Adipose tissue (tissue), 3 donors: ENCODE measurements at regions not wholly inside any gene's neighbourhood (a gene's known extent, or its start where the extent isn't known, plus 50 kb on each side); places are given as distances from the start of the nearest gene placed in this dataset.
"Not testable (repeated sequence)": the region's sequence is repeated elsewhere in the genome, so short reads cannot be mapped to it uniquely, and the experiment has no call there.

Experiments used
- H3K27ac ChIP-seq: one replicate; pipeline ENCODE4 v1.5.1; 2013; ENCODE audit warnings: low read depth, low read length
- WGBS, 3 donors: extraction: QIAGEN DNeasy Blood & Tissue Kit; methylation state at CpG; one replicate each; pipeline ENCODE4 v1.1.7; 2013; 5-methylcytosine and 5-hydroxymethylcytosine counted together
- donor health status: healthy with polysubstance abuse.
- donor health status: Bipolar disorder and iron deficiency.
- donor health status: healthy.

GRCh38 chr1:219345953-219346352 is 172.3 kb downstream of the LYPLAL1 start:
- H3K27ac ChIP-seq, result no peak overlapping the region

- H3K27ac ChIP-seq, result no peak overlapping the region
- 77 to 92% (median 85%) methylated on average over 4 of the region's 4 CpGs for WGBS, 3 donors
These were observed 169.2 kb downstream of the LYPLAL1 start for GRCh38 chr1:219342836-219343235.

- H3K27ac ChIP-seq, result no peak overlapping the region
- WGBS, 3 donors, result 78 to 87% (median 84%) methylated on average over 1 of the region's 1 CpG
These were observed 167.1 kb downstream of the LYPLAL1 start for GRCh38 chr1:219340796-219341195.

- 57 to 70% (median 64%) methylated on average over 1 of the region's 1 CpG for WGBS, 3 donors
- no peak overlapping the region for H3K27ac ChIP-seq
These were observed 165.8 kb downstream of the LYPLAL1 start for GRCh38 chr1:219339466-219339865.

GRCh38 chr1:219337588-219337987 is 163.9 kb downstream of the LYPLAL1 start:
- WGBS, 3 donors, result 95 to 100% (median 98%) methylated on average over 1 of the region's 1 CpG

DNA sequence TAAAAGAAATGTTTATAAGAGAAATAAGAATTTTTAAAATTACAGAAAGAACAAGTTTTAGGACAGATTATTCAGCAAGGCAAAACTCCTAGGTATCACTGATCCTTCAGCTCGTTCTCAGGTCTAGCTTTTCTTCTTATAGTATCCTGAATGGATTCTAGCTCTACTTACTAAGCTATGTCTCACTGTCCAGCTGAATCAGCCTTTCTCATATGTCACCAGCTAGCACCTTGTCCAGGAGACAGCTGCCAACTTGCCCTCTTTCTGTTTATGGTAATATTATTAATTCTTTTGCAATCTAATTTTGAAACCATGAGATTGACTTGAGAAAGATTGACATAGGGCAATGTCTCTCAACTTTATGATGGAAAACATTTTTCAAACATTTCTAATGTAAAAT is 159.9 kb downstream of the LYPLAL1 start:
- WGBS, 3 donors, result 78 to 96% (median 79%) methylated on average over 1 of the region's 1 CpG
- no peak overlapping the region for H3K27ac ChIP-seq

More at GRCh38 chr1:219337588-219337987, 163.9 kb downstream of the LYPLAL1 start:
- H3K27ac ChIP-seq, result no peak overlapping the region

- WGBS, 3 donors, result 49 to 89% (median 88%) methylated on average over 5 of the region's 5 CpGs
- H3K27ac ChIP-seq, result no peak overlapping the region
These were observed 157.7 kb downstream of the LYPLAL1 start for GRCh38 chr1:219331424-219331823.

- 53 to 95% (median 68%) methylated on average over 2 of the region's 2 CpGs for WGBS, 3 donors
- no peak overlapping the region for H3K27ac ChIP-seq
These were observed 157.0 kb downstream of the LYPLAL1 start for GRCh38 chr1:219330669-219331068.

DNA sequence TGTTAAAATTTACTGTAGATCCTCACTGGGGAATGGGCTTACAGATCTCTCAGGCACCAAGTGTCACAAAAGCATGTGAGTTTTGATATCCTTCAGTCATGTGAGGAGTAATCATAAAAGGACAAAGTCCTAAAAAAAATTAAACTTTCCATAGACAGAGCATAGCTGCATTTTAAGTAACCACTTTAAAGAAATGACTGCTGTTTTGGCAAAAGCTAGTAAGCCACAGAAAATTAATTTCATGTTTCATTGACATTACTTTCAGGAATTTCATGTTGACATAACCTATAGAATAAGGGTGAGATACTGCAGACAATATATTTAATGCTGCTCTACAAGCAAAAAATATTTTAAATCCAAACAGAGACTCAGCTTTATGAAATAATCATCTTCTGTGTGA is 156.3 kb downstream of the LYPLAL1 start:
- no peak overlapping the region for H3K27ac ChIP-seq

- H3K27ac ChIP-seq, result no peak overlapping the region
- 61 to 81% (median 62%) methylated on average over 4 of the region's 4 CpGs for WGBS, 3 donors
These were observed 155.9 kb downstream of the LYPLAL1 start for GRCh38 chr1:219329578-219329977.

- WGBS, 3 donors, result 92 to 97% (median 96%) methylated on average over 9 of the region's 9 CpGs
These were observed 153.2 kb downstream of the LYPLAL1 start for GRCh38 chr1:219326843-219327242.

DNA sequence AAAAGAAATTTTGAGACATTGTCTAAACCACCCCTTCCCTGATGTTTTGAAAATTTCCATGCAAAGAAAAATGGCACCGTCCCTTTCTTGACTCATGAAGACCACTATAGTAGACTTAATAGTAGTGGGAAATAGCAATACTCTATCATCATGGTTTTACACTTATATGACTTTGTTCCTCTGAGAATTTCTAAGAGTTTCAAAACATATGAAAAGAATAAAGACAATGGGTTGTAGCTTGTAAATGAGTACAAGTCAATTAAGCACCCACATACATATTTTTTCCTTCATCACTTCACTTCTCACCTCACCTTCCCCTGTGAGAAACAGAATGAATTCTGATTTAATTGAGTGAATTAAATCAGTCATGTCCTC is 151.7 kb downstream of the LYPLAL1 start:
- no peak overlapping the region for H3K27ac ChIP-seq
- WGBS, 3 donors, result 87 to 97% (median 88%) methylated on average over 1 of the region's 1 CpG

More at GRCh38 chr1:219326843-219327242, 153.2 kb downstream of the LYPLAL1 start:
- no peak overlapping the region for H3K27ac ChIP-seq

DNA sequence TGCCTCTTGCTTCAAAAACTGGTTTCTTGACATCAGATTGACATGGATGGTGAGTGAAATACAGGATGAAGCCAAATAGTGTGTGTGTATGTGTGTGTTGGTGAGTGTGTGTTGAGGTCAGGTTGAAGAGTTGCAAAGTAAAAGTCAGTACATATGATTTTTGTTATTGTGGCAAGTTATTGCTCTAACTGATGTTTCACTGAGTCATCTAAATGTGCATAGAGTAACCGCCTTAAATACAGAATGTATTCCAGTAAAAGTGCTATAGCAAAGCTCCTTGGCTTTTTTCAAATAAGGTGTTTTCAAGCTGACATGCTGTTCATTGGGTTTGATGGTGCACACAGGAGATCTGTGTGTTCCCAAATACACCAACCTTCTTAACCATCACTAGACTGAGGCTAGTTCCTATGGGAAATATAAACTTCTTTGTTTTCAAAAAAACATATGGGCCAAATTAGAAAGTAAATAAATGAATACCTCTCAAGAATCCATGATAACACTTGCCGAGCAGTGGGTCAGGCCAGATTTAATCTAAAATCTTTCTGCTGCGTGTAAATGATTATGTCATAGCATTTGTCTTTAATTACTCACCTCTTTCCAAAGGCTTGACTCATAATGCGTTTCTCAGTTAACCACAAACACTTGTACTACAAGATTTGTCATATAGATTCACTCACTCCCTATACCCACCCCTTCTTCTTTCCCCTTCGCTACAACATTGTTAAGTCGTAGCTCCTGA is 151.1 kb downstream of the LYPLAL1 start:
- WGBS, 3 donors, result 78 to 89% (median 82%) methylated on average over 6 of the region's 6 CpGs
- no peak overlapping the region for H3K27ac ChIP-seq

DNA sequence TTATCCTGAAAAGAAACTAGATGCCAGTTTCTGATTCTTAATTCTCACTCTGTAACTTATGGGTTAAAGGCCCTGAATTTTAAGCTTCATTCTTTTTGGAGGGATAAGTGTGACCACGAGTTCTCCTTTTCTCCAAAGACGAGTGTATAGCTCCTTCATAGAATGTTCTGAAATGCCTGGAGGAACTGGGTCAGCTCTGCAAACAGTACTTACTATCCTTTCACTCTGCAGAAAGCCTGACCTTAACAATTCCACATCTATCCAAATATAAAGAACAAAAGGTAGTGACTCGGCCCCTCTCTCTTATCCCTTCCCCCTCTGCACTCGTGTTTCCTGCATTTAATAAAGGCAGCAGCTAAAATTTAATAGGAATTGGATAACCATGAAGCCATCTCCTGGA is 150.5 kb downstream of the LYPLAL1 start:
- 47 to 61% (median 52%) methylated on average over 4 of the region's 4 CpGs for WGBS, 3 donors
- H3K27ac ChIP-seq, result no peak overlapping the region

GRCh38 chr1:219323426-219323825 is 149.7 kb downstream of the LYPLAL1 start:
- WGBS, 3 donors, result 58 to 85% (median 79%) methylated on average over 3 of the region's 3 CpGs
- no peak overlapping the region for H3K27ac ChIP-seq

- H3K27ac ChIP-seq, result no peak overlapping the region
- 89 to 96% (median 91%) methylated on average over 3 of the region's 3 CpGs for WGBS, 3 donors
These were observed 149.1 kb downstream of the LYPLAL1 start for GRCh38 chr1:219322766-219323165.

DNA sequence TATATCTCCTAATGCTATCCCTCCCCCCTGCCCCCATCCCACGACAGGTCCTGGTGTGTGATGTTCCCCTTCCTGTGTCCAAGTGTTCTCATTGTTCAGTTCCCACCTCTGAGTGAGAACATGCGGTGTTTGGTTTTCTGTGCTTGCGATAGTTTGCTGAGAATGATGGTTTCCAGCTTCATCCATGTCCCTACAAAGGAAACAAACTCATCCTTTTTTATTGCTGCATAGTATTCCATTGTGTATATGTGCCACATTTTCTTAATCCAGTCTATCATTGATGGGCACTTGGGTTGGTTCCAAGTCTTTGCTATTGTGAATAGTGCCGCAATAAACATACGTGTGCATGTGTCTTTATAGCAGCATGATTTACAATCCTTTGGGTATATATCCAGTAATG is 146.9 kb downstream of the LYPLAL1 start:
- H3K27ac ChIP-seq, result not testable (repeated sequence)
- 88 to 96% (median 90%) methylated on average over 3 to 4 of the region's 5 CpGs for WGBS, 3 donors

GRCh38 chr1:219318826-219319225 is 145.1 kb downstream of the LYPLAL1 start:
- H3K27ac ChIP-seq, result no peak overlapping the region
- WGBS, 3 donors, result 89 to 92% (median 92%) methylated on average over 4 of the region's 4 CpGs

DNA sequence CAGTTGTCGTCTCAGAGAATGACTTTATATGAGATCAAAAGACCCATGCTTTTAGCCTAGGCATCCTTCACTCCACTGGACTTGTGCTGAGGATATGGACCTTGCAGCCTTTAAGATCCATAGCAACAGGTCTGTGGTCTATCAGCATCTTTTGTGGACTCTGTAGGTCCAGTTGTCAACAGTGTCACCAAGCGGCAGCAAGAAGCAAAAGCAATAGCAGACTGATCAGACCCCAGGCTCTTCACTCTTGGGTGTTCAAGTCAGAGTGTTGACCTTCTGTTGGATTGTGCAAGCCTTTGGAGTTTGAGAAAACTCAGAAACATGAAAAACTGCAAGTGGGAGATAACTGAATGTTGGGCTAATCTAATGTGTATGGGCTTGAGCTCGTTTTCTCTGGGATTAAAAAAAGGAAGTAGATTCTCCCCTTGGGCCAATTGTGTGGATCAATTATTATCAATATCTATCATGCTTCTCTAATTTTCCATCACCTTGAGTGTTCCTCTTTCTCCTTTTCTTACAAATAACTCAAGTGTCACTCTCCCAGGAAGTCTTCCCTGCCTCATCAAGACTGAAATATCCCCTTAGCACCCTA is 144.2 kb downstream of the LYPLAL1 start:
- H3K27ac ChIP-seq, result no peak overlapping the region
- WGBS, 3 donors, result 74 to 77% (median 74%) methylated on average over 3 of the region's 3 CpGs

GRCh38 chr1:219316066-219316465 is 142.4 kb downstream of the LYPLAL1 start:
- 42 to 93% (median 87%) methylated on average over 1 of the region's 1 CpG for WGBS, 3 donors

More at GRCh38 chr1:219316066-219316465, 142.4 kb downstream of the LYPLAL1 start:
- H3K27ac ChIP-seq, result no peak overlapping the region
